LNCaP clone FGC (cell line): ENCODE measurements at regions not wholly inside any gene's neighbourhood (a gene's known extent, or its start where the extent isn't known, plus 50 kb on each side); places are given as distances from the start of the nearest gene placed in this dataset.

Experiments used
- DNase-seq: peaks from one replicate; pipeline ENCODE4 v3.0.0-alpha.2; 2011; ENCODE audit warnings: low read depth
- H3K4me3 ChIP-seq: 2 replicates; pipeline ENCODE4 v1.5.1; 2011; ENCODE audit warnings: mild to moderate bottlenecking, low read depth, low read length, control low read depth
- CTCF ChIP-seq: IDR thresholded peaks from 2 replicates; pipeline ENCODE4 v1.5.1; 2012; ENCODE audit warnings: mild to moderate bottlenecking; ENCODE audit not compliant: control insufficient read depth, insufficient read depth; ENCODE audit errors: extremely low read depth

GRCh38 chr6:4670290-4670689 lies 105.9 kb upstream of the CDYL start:
- DNase-seq = no peak
- no peak for TF ChIP-seq CTCF
- H3K4me3 ChIP-seq = no peak overlapping the region

GRCh38 chr6:4668271-4669179 lies 107.7 kb upstream of the CDYL start:
- no peak for DNase-seq
- TF ChIP-seq CTCF = no peak
- no peak overlapping the region for H3K4me3 ChIP-seq

GRCh38 chr6:4667591-4667990 lies 108.6 kb upstream of the CDYL start:
- TF ChIP-seq CTCF = no peak
- H3K4me3 ChIP-seq = no peak overlapping the region
- no peak for DNase-seq

- no peak for DNase-seq
- no peak overlapping the region for H3K4me3 ChIP-seq
Measured at GRCh38 chr6:4666886-4667513, 109.2 kb upstream of the CDYL start.

GRCh38 chr6:4665489-4666417 lies 110.5 kb upstream of the CDYL start:
- H3K4me3 ChIP-seq = no peak overlapping the region
- no peak for TF ChIP-seq CTCF
- no peak for DNase-seq

More at GRCh38 chr6:4666886-4667513, 109.2 kb upstream of the CDYL start:
- TF ChIP-seq CTCF = no peak

GRCh38 chr6:4664911-4665310 lies 111.3 kb upstream of the CDYL start:
- TF ChIP-seq CTCF = no peak
- no peak for DNase-seq

More at GRCh38 chr6:4664911-4665310, 111.3 kb upstream of the CDYL start:
- H3K4me3 ChIP-seq = no peak overlapping the region
